Progenitor cell of endocrine pancreas (in vitro differentiated cells): ENCODE measurements at regions not wholly inside any gene's neighbourhood (a gene's known extent, or its start where the extent isn't known, plus 50 kb on each side); places are given as distances from the start of the nearest gene placed in this dataset.

Experiments used
- DNase-seq: peaks from one replicate; pipeline ENCODE4 v3.0.0; 2021; ENCODE audit warnings: low spot score; ENCODE audit not compliant: unreplicated experiment
- H3K27ac Mint-ChIP-seq: 2 replicates; pipeline ENCODE4 v1.8.0; 2021; ENCODE audit warnings: mild to moderate bottlenecking, moderate library complexity, mixed read lengths
- H3K27me3 Mint-ChIP-seq: 2 replicates; pipeline ENCODE4 v1.8.0; 2021; ENCODE audit warnings: mixed read lengths
- H3K36me3 Mint-ChIP-seq: 2 replicates; pipeline ENCODE4 v1.8.0; 2022; ENCODE audit warnings: mixed read lengths; ENCODE audit not compliant: insufficient read depth
- H3K4me1 Mint-ChIP-seq: 2 replicates; pipeline ENCODE4 v1.8.0; 2021; ENCODE audit warnings: low read depth, mixed read lengths
- H3K4me3 Mint-ChIP-seq: 2 replicates; pipeline ENCODE4 v1.8.0; 2021; ENCODE audit warnings: low read depth, mild to moderate bottlenecking, moderate library complexity, mixed read lengths
- H3K9me3 Mint-ChIP-seq: 2 replicates; pipeline ENCODE4 v1.8.0; 2021; ENCODE audit warnings: low read depth, mixed read lengths
- CTCF ChIP-seq: fragments of 200-600 bp; sonication (generic); IDR thresholded peaks from one replicate; pipeline ENCODE4 v1.5.0; 2021; ENCODE audit warnings: antibody characterized with exemption, mild to moderate bottlenecking; ENCODE audit not compliant: unreplicated experiment

GRCh38 chr17:69909389-69909788, 165.6 kb upstream of the KCNJ16 start:
- DNase-seq, result no peak
- Mint-ChIP-seq H3K27ac (no peak overlapping the region), H3K27me3 (peaks cover 3% of the 10 kb centered on the region), H3K9me3 (no peaks in the 10 kb centered on the region), H3K4me1 (no peaks in the 10 kb centered on the region), H3K4me3 (no peak overlapping the region), H3K36me3 (no peaks in the 10 kb centered on the region)
- no peak for TF ChIP-seq CTCF

GRCh38 chr17:69912805-69913204, 162.2 kb upstream of the KCNJ16 start:
- H3K9me3 Mint-ChIP-seq, result no peaks in the 10 kb centered on the region
- H3K4me1 Mint-ChIP-seq, result no peaks in the 10 kb centered on the region
- no peaks in the 10 kb centered on the region for H3K36me3 Mint-ChIP-seq
- H3K27ac Mint-ChIP-seq, result no peak overlapping the region
- TF ChIP-seq CTCF, result no peak
- no peak for DNase-seq
- no peak overlapping the region for H3K4me3 Mint-ChIP-seq
- no peaks in the 10 kb centered on the region for H3K27me3 Mint-ChIP-seq

- no peak overlapping the region for H3K4me3 Mint-ChIP-seq
- H3K27me3 Mint-ChIP-seq, result no peaks in the 10 kb centered on the region
- no peaks in the 10 kb centered on the region for H3K4me1 Mint-ChIP-seq
- DNase-seq, result no peak
- H3K27ac Mint-ChIP-seq, result no peak overlapping the region
- H3K36me3 Mint-ChIP-seq, result no peaks in the 10 kb centered on the region
- TF ChIP-seq CTCF, result no peak
- no peaks in the 10 kb centered on the region for H3K9me3 Mint-ChIP-seq
Observed at GRCh38 chr17:69913216-69913615, 161.8 kb upstream of the KCNJ16 start.

GRCh38 chr17:69913616-69914015, 161.4 kb upstream of the KCNJ16 start:
- no peaks in the 10 kb centered on the region for H3K4me1 Mint-ChIP-seq
- no peaks in the 10 kb centered on the region for H3K36me3 Mint-ChIP-seq
- no peaks in the 10 kb centered on the region for H3K27me3 Mint-ChIP-seq
- H3K4me3 Mint-ChIP-seq, result no peak overlapping the region
- DNase-seq, result no peak
- H3K27ac Mint-ChIP-seq, result no peak overlapping the region
- H3K9me3 Mint-ChIP-seq, result no peaks in the 10 kb centered on the region
- TF ChIP-seq CTCF, result no peak

GRCh38 chr17:69914520-69914919, 160.5 kb upstream of the KCNJ16 start:
- Mint-ChIP-seq H3K4me3 (no peak overlapping the region), H3K27ac (no peak overlapping the region), H3K27me3 (no peaks in the 10 kb centered on the region), H3K9me3 (no peaks in the 10 kb centered on the region), H3K36me3 (no peaks in the 10 kb centered on the region), H3K4me1 (no peaks in the 10 kb centered on the region)
- no peak for DNase-seq
- no peak for TF ChIP-seq CTCF
